CD1c-positive myeloid dendritic cell (primary cell): ENCODE measurements at regions not wholly inside any gene's neighbourhood (a gene's known extent, or its start where the extent isn't known, plus 50 kb on each side); places are given as distances from the start of the nearest gene placed in this dataset.
"Not testable (repeated sequence)": the region's sequence is repeated elsewhere in the genome, so short reads cannot be mapped to it uniquely, and the experiment has no call there.

ENCODE experiments used
- DNase-seq: peaks from one replicate; pipeline ENCODE4 v3.0.0-alpha.2; 2016; ENCODE audit errors: extremely low spot score

GRCh38 chr17:59494757-59495368 lies 70.5 kb upstream of the DHX40 start:
- no peak for DNase-seq

- no peak for DNase-seq
Measured at GRCh38 chr17:59496178-59496577, 69.2 kb upstream of the DHX40 start.

- DNase-seq = no peak
Measured at GRCh38 chr17:59498530-59499307, 66.7 kb upstream of the DHX40 start.

GRCh38 chr17:59500086-59500655 lies 65.2 kb upstream of the DHX40 start:
- DNase-seq = not testable (repeated sequence)

- DNase-seq = no peak
Measured at GRCh38 chr17:59501690-59502089, 63.7 kb upstream of the DHX40 start.

- DNase-seq = no peak
Measured at GRCh38 chr17:59502800-59503199, 62.6 kb upstream of the DHX40 start.

- no peak for DNase-seq
Measured at GRCh38 chr17:59503500-59503899, 61.9 kb upstream of the DHX40 start.

GRCh38 chr17:59504821-59505220 lies 60.6 kb upstream of the DHX40 start:
- no peak for DNase-seq

GRCh38 chr17:59505610-59506276 lies 59.7 kb upstream of the DHX40 start:
- no peak for DNase-seq

- no peak for DNase-seq
Measured at GRCh38 chr17:59506894-59507726, 58.3 kb upstream of the DHX40 start.

GRCh38 chr17:59508999-59509625 lies 56.3 kb upstream of the DHX40 start:
- DNase-seq = no peak

GRCh38 chr17:59510611-59511010 lies 54.8 kb upstream of the DHX40 start:
- no peak for DNase-seq

GRCh38 chr17:59511726-59512125 lies 53.7 kb upstream of the DHX40 start:
- DNase-seq = no peak

- DNase-seq = peak; percentile 51
Measured at GRCh38 chr17:59512844-59513385, 52.5 kb upstream of the DHX40 start.

GRCh38 chr17:59513934-59514841 lies 51.2 kb upstream of the DHX40 start:
- DNase-seq = peak; percentile 93
